Activated T-cell treated with anti-CD3 and anti-CD28 coated beads, Interleukin-2, amount 50 U/mL, for 4 hours (primary cell): ENCODE measurements at regions not wholly inside any gene's neighbourhood (a gene's known extent, or its start where the extent isn't known, plus 50 kb on each side); places are given as distances from the start of the nearest gene placed in this dataset.

ENCODE experiments used
- ATAC-seq, 2 donors: fragments of 200-7000 bp; cut with Tn5 transposase; one replicate each; pipeline ENCODE4 v1.10.0; 2021
- DNase-seq: peaks from one replicate; pipeline ENCODE4 v3.0.0-alpha.2; 2020
- H3K27me3 Mint-ChIP-seq: one replicate; pipeline ENCODE4 v1.8.0; 2021; ENCODE audit warnings: low read depth, mixed read lengths
- H3K36me3 Mint-ChIP-seq: one replicate; pipeline ENCODE4 v1.8.0; 2022; ENCODE audit warnings: mixed read lengths; ENCODE audit not compliant: insufficient read depth
- H3K4me1 Mint-ChIP-seq: one replicate; pipeline ENCODE4 v1.8.0; 2021; ENCODE audit warnings: low read depth, mixed read lengths
- H3K4me3 Mint-ChIP-seq: one replicate; pipeline ENCODE4 v1.8.0; 2021; ENCODE audit warnings: mild to moderate bottlenecking, moderate library complexity, mixed read lengths
- H3K9me3 Mint-ChIP-seq: one replicate; pipeline ENCODE4 v1.8.0; 2021; ENCODE audit warnings: mixed read lengths

GRCh38 chr7:115083935-115084334, 162.0 kb downstream of the MDFIC start:
- no peak for DNase-seq
- no peaks in the 10 kb centered on the region for H3K27me3 Mint-ChIP-seq

DNA sequence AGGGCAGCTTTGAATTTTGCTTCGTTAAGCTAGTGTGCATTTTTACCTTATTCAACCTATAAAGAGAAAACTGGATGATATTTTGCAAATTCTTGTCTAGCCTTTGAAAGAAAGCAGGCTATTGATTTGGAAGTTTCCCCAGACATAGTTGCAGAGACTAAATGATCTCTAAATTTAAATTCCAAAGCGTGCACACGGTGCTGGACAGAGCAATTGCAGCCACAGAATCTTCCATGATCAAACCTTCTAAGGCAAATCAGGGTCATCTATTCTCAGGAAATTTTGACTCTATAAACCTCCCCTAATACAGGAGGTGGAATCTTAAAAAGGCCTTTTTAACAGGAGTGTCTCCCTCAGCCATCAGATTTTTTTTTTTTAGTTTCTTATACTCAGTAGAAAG, 159.9 kb downstream of the MDFIC start:
- Mint-ChIP-seq H3K4me1 (no peaks in the 10 kb centered on the region), H3K36me3 (no peaks in the 10 kb centered on the region), H3K9me3 (no peaks in the 10 kb centered on the region), H3K4me3 (no peak overlapping the region), H3K27me3 (no peaks in the 10 kb centered on the region)
- ATAC-seq = no peak
- no peak for DNase-seq

More at GRCh38 chr7:115083935-115084334, 162.0 kb downstream of the MDFIC start:
- no peak for ATAC-seq
- Mint-ChIP-seq H3K4me1 (no peaks in the 10 kb centered on the region), H3K36me3 (no peaks in the 10 kb centered on the region), H3K9me3 (no peaks in the 10 kb centered on the region), H3K4me3 (no peak overlapping the region)

GRCh38 chr7:115078851-115079250, 157.0 kb downstream of the MDFIC start:
- ATAC-seq = no peak

GRCh38 chr7:115078386-115078785, 156.5 kb downstream of the MDFIC start:
- H3K36me3 Mint-ChIP-seq = no peaks in the 10 kb centered on the region
- DNase-seq (no peak), ATAC-seq (no peak)
- H3K27me3 Mint-ChIP-seq = no peaks in the 10 kb centered on the region
- H3K9me3 Mint-ChIP-seq = no peaks in the 10 kb centered on the region
- H3K4me1 Mint-ChIP-seq = no peaks in the 10 kb centered on the region
- H3K4me3 Mint-ChIP-seq = no peak overlapping the region

More at GRCh38 chr7:115078851-115079250, 157.0 kb downstream of the MDFIC start:
- Mint-ChIP-seq H3K4me3 (no peak overlapping the region), H3K4me1 (no peaks in the 10 kb centered on the region), H3K36me3 (no peaks in the 10 kb centered on the region), H3K9me3 (no peaks in the 10 kb centered on the region), H3K27me3 (no peaks in the 10 kb centered on the region)
- DNase-seq = no peak

DNA sequence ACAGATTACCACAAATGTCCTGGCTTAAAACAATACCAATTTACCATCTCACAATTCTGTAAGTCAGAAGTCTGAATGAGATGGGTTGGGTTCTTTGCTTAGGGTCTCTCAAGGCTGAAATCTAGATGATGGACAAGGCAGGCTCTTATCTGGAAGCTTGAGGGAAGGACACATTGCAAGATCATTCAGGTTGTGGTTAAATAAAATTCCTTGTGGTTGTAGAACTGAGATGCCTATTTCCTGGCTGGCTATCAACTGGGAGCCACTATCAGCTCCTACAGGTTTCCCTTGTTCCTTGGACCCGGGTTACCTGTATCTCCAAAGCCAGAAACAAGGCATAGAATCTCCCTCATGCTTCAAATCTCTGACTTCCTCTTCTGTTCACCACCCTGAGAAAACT, 148.4 kb downstream of the MDFIC start:
- Mint-ChIP-seq H3K4me3 (no peak overlapping the region), H3K9me3 (no peaks in the 10 kb centered on the region), H3K27me3 (no peaks in the 10 kb centered on the region), H3K36me3 (no peaks in the 10 kb centered on the region), H3K4me1 (peaks cover 2% of the 10 kb centered on the region)
- ATAC-seq (no peak), DNase-seq (no peak)
